ENCODE measurements at regions not wholly inside any gene's neighbourhood (a gene's known extent, or its start where the extent isn't known, plus 50 kb on each side); places are given as distances from the start of the nearest gene placed in this dataset.
A peak's percentile ranks its signal among the peaks of the same experiment; 100 is the strongest.

DNA sequence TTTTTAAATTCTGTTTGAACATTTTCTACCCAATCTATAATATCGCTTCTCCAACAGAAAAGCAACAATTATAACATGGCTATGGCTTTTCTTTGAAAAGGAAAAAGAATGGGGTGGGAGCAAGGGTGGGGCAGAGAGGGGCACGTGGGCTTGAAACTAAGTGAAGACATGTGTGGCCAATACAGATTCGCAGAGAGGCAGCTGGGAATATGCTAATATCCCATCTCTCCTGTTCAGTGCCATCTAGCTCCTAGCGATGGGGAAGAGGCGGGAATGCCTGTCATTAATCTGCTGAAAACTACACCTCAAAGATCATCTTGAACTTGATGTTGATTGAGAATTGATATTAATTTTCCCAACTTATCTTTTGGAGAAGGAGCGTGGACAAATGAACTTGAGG lies 65.5 kb upstream of the ITGA6 start:
- DNase-seq (ENCODE audit: low spot score) = no peak

GRCh38 chr2:172364261-172364660 lies 63.1 kb upstream of the ITGA6 start:
- no peak for DNase-seq (ENCODE audit: low spot score)

DNA sequence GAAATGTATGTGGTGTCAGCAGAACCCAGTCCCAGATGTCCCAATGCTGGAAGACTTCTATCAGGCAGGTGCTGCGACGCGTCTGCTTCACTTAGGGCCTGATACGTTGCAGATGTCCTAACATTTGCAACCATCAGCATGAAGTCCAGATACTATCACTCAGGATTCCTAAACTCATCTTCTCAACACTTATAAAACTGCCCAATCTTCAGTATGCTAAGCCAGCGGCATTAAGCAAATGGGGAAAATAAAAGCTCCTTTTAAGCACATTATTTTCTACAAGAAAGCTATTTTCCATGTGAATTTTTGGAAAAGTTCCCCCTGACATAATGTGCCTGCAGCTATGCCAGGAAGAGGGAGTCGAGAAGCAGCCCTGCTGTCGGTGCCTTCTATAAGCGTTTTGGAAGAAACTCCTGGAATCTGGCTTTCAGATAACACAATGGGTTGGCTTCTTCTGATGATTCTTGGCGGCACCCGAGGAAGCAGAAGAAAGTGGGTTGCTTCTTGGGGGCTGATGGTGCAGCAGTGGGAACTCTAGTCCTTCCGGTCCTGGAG lies 60.7 kb upstream of the ITGA6 start:
- DNase-seq (ENCODE audit: low spot score) = no peak

- DNase-seq (ENCODE audit: low spot score) = no peak
Observed at GRCh38 chr2:172370821-172371455, 56.4 kb upstream of the ITGA6 start.

GRCh38 chr2:172372436-172372835 lies 55.0 kb upstream of the ITGA6 start:
- no peak for DNase-seq (ENCODE audit: low spot score)

DNA sequence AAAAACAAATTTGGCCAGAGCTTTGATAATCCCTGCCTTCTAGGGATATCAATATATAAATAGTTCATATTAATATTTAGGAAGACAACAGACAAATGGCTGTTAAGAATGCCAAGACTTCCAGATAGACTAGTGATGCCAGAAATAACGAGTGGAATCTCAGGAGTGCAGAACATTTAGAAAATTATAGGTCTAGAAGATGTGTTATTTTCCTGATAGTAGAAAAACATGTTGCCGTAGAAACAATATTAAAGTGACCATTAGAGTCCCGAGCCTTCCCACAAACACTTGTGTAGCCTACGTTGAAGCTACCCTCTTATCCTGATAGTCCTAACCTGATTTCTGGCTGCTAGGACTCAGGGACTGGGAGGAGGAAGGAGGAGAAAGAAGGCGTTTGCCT lies 54.3 kb upstream of the ITGA6 start:
- DNase-seq (ENCODE audit: low spot score) = no peak

DNA sequence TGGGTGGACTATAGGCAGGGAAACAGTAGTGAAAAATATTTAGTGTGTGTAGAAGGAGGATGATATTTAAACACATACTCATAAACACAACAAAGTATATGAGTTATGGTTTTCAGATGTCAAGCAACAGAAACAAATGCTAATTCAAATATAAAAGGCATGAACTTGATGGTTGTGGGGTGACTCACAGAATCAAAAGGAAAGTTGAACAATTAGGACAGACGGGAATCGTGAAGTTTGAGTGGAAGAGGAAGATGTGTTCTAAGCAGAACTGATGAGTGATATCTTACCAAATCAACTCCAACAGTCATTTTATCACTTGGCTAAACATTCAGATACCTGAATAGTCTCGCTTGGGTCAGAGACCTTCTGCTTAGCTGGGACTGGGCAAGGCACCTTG lies 53.6 kb upstream of the ITGA6 start:
- DNase-seq (ENCODE audit: low spot score) = no peak

DNA sequence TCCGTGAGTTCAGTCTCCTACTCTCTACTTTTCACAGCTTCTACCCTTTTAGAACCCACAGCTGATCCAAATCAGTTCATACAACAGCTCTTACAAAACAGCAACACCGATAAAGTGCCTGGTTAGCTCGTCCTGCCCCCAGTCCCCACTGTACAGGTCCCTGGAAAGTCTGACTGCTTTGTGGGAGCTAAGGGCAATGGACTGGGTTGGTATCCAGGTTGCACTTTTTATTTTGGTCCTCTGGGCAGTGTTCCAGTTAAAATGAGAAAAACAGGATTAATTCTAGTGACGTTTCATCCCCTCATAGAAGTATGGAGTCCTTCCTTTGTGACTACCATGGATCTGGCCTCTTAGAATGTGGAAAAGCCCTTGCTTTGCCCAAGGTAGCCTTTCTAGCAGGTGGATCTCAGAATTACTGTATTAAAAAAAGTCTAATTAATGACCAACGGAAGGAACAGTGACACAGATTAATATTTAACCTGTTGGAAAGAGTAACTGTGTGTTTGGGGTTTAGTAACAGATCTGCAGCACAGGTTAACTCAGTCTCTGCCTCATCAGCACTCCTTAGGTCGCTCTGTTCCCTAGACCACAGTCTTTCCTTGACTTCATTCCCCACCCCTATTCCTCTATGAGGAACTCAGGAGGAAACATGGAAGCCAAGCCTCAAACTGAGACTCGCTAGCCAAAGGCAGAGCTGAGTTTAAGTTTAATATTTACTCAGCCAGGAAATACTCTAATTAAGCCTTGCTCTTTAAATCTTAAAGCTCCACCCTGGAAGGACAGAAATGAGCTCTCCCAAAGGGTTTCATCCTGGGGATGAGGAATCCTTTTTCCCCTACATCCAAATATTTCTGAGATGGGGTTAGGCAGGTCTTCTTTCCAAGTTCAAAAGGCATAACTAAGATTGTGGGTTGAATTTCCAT lies 52.8 kb upstream of the ITGA6 start:
- DNase-seq (ENCODE audit: low spot score) = no peak

GRCh38 chr2:172375251-172375650 lies 52.1 kb upstream of the ITGA6 start:
- no peak for DNase-seq (ENCODE audit: low spot score)

DNA sequence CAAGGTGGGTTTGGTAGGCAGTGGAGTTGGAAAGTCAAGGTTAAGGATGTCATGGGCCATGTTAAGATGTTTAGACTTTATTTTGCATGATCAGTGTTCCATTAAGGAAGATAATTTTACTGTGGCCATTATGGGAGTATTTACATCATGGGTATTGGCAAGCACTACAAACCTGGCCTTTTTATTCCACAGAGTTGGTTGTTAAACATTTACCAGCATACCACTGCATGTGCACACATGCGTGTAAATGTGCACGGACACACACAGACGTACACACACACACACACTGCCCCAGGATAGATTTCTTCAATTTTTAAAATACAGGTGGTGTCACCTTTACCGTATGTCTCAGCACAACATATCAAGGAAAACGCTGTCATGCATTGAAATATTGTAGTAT lies 51.4 kb upstream of the ITGA6 start:
- DNase-seq (ENCODE audit: low spot score) = no peak

DNA sequence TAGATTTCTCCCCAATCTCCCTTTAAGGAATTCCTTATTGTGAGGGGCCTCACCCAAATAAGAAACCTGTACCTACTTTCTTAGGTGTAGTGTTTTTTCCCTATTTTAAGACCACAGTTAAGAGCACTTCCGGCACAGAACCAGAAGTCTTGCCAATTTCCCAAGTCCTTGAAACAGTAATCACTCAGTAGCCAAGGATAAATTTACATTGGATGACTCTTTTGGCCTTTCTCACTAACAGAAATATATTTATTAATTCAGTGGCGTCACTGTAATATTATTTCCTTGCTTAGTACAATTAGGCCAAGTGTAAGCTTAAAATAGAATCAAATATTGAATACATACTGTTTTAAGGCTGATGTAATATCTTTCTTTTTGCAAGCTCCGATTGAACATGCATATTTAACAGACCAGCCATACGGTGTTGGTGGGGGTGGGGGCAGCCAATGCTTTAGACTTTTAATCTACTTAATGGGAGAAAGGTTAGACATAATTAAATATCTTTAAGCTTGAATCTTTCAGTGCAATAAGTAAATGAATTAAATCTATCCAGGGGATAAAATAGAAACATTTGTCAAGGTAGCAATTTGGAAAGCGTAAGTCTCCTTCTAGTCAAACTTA lies 50.8 kb upstream of the ITGA6 start:
- peak; percentile 47 for DNase-seq (ENCODE audit: low spot score)

DNA sequence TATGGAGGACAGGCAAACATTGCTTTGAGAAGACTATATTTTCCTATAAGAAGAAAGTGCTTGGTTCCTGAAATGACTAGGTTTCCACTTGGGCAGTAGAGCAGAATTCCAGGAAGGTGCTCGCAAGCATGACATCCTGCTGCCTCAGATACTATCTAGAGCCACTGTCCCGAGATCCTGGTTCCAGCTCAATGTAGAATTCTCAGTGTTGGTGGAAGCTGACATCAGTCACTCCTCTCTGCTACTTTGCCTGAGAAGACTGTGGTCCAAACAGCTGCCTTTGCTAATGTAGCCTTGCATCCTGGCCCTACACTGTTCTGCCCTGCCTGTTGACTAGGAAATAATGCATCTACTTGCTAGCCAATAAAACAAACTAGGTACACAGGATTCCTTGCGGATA lies 50.0 kb upstream of the ITGA6 start:
- no peak for DNase-seq (ENCODE audit: low spot score)
